ENCODE measurements at regions not wholly inside any gene's neighbourhood (a gene's known extent, or its start where the extent isn't known, plus 50 kb on each side); places are given as distances from the start of the nearest gene placed in this dataset.
"Not testable (repeated sequence)": the region's sequence is repeated elsewhere in the genome, so short reads cannot be mapped to it uniquely, and the experiment has no call there.

DNA sequence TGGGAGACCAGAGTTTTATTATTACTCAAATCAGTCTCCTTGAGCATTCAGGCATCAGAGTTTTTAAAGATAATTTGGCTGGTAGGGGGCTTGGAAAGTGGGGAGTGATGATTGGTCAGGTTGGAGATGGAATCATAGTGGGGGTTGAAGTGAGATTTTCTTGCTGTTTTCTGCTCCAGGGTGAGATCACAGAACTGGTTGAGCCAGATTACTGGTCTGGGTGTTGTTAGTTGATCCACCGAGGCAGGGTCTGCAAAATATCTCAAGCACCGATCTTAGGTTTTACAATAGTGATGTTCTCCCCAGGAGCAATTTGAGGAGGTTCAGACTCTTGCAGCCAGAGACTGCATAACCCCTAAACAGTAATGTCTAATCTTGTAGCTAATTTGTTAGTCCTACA is 141.0 kb downstream of the OTOL1 start:
- ATAC-seq (no peak), FAIRE-seq (no peak), DNase-seq (ENCODE audit: low read depth in 1 of 2, low spot score in 1 of 2) (no peak)
- Histone ChIP-seq H3K4me2 (no peak overlapping the region), H3K27ac (no peak overlapping the region), H3K9me3 (no peaks in the 10 kb centered on the region), H3K4me1 (no peaks in the 10 kb centered on the region), H3K4me3 (no peak overlapping the region)
- 35% methylated on average over 2 of the region's 2 CpGs for WGBS (ENCODE audit: missing lambda C conversion rate)
- CTCF ChIA-PET: no interaction called here
- POLR2A ChIA-PET: no interaction called here
- TF ChIP-seq RFX5 (IDR thresholded peaks at IDR 0.05) (no peak), HOXB13 (CRISPR knock-in tag; IDR thresholded peaks at IDR 0.05; ENCODE audit: low read depth) (no peak)

DNA sequence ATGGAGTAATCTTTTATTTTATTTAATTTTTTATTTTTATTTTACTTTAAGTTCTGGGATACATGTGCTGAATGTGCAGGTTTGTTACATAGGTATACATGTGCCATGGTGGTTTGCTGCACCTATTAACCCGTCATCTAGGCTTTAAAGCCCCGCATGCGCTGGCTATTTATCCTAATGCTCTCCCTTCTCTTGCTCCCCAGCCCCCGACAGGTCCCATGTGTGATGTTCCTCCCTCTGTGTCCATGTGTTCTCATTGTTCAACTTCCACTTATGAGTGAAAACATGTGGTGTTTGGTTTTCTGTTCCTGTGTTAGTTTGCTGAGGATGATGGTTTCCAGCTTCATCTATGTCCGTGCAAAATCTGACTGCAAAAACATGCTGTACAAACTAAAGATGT is 142.5 kb downstream of the OTOL1 start:
- H3K27ac ChIP-seq; DNase-seq (ENCODE audit: low read depth in 1 of 2, low spot score in 1 of 2); FAIRE-seq; POLR2A ChIA-PET; ATAC-seq; CTCF ChIA-PET; H3K4me1 ChIP-seq; H3K4me2 ChIP-seq; H3K9me3 ChIP-seq; H3K4me3 ChIP-seq: not testable (repeated sequence)
- WGBS (ENCODE audit: missing lambda C conversion rate): 73% methylated on average over 5 of the region's 5 CpGs

GRCh38 chr3:161640181-161640580 is 143.6 kb downstream of the OTOL1 start:
- CTCF ChIA-PET: no interaction called here
- POLR2A ChIA-PET: no interaction called here
- Histone ChIP-seq H3K27ac (no peak overlapping the region), H3K4me1 (0 out of 3 replicates have a peak, but pooled peaks cover under 1% of the 10 kb centered on the region), H3K4me2 (no peak overlapping the region), H3K9me3 (no peaks in the 10 kb centered on the region), H3K4me3 (no peak overlapping the region)
- DNase-seq (ENCODE audit: low read depth in 1 of 2, low spot score in 1 of 2): no peak
- TF ChIP-seq EHF (CRISPR knock-in tag; IDR thresholded peaks at IDR 0.05) (no peak), KDM5A (IDR thresholded peaks at IDR 0.05) (no peak), CHD4 (IDR thresholded peaks at IDR 0.05; ENCODE audit: borderline replicate concordance) (no peak), RNF2 (IDR thresholded peaks at IDR 0.05; ENCODE audit: borderline replicate concordance, low read depth) (no peak)
- TF ChIP-seq, protein P1, sequence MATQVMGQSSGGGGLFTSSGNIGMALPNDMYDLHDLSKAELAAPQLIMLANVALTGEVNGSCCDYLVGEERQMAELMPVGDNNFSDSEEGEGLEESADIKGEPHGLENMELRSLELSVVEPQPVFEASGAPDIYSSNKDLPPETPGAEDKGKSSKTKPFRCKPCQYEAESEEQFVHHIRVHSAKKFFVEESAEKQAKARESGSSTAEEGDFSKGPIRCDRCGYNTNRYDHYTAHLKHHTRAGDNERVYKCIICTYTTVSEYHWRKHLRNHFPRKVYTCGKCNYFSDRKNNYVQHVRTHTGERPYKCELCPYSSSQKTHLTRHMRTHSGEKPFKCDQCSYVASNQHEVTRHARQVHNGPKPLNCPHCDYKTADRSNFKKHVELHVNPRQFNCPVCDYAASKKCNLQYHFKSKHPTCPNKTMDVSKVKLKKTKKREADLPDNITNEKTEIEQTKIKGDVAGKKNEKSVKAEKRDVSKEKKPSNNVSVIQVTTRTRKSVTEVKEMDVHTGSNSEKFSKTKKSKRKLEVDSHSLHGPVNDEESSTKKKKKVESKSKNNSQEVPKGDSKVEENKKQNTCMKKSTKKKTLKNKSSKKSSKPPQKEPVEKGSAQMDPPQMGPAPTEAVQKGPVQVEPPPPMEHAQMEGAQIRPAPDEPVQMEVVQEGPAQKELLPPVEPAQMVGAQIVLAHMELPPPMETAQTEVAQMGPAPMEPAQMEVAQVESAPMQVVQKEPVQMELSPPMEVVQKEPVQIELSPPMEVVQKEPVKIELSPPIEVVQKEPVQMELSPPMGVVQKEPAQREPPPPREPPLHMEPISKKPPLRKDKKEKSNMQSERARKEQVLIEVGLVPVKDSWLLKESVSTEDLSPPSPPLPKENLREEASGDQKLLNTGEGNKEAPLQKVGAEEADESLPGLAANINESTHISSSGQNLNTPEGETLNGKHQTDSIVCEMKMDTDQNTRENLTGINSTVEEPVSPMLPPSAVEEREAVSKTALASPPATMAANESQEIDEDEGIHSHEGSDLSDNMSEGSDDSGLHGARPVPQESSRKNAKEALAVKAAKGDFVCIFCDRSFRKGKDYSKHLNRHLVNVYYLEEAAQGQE (IDR thresholded peaks at IDR 0.05): no peak
- 25% methylated on average over 1 of the region's 1 CpG for WGBS (ENCODE audit: missing lambda C conversion rate)
- FAIRE-seq: no peak
- ATAC-seq: no peak

GRCh38 chr3:161641287-161641686 is 144.7 kb downstream of the OTOL1 start:
- 0 out of 3 replicates have a peak, but pooled peaks cover 4% of the 10 kb centered on the region for H3K4me1 ChIP-seq
- ChIA-PET CTCF (no interaction called here), POLR2A (no interaction called here)
- no peak for TF ChIP-seq SMC3 (IDR thresholded peaks at IDR 0.05)
- no peak for TF ChIP-seq NR3C1 (IDR thresholded peaks at IDR 0.05)
- TF ChIP-seq ZC3H11A (IDR thresholded peaks at IDR 0.05): no peak
- no peak for TF ChIP-seq ELK1 (IDR thresholded peaks at IDR 0.05; ENCODE audit: low read depth, low read length)
- TF ChIP-seq RCOR1 (IDR thresholded peaks at IDR 0.05; ENCODE audit: low read depth, low read length): no peak
- no peak for TF ChIP-seq HEYL (CRISPR knock-in tag; IDR thresholded peaks at IDR 0.05)
- TF ChIP-seq BCL3 (IDR thresholded peaks at IDR 0.05): no peak
- TF ChIP-seq EP300 (IDR thresholded peaks at IDR 0.05): no peak
- TF ChIP-seq USF2 (IDR thresholded peaks at IDR 0.05): no peak
- TF ChIP-seq GATA3 (IDR thresholded peaks at IDR 0.05; ENCODE audit: borderline replicate concordance): no peak
- no peak for TF ChIP-seq KDM1A (IDR thresholded peaks at IDR 0.05; ENCODE audit: low read depth)
- no peak for TF ChIP-seq JUNB (IDR thresholded peaks at IDR 0.05)
- TF ChIP-seq CHD2 (IDR thresholded peaks at IDR 0.05; ENCODE audit: low read length, partially characterized antibody): no peak
- no peak for DNase-seq (ENCODE audit: low read depth in 1 of 2, low spot score in 1 of 2)
- no peak overlapping the region for H3K4me3 ChIP-seq
- no peak overlapping the region for H3K4me2 ChIP-seq
- FAIRE-seq: no peak
- no peak overlapping the region for H3K27ac ChIP-seq
- ATAC-seq: no peak
- 29% methylated on average over 1 of the region's 1 CpG for WGBS (ENCODE audit: missing lambda C conversion rate)
- H3K9me3 ChIP-seq: no peaks in the 10 kb centered on the region

Data from A549 (cell line).